NT2/D1 (cell line): ENCODE measurements at regions not wholly inside any gene's neighbourhood (a gene's known extent, or its start where the extent isn't known, plus 50 kb on each side); places are given as distances from the start of the nearest gene placed in this dataset.
"Not testable (repeated sequence)": the region's sequence is repeated elsewhere in the genome, so short reads cannot be mapped to it uniquely, and the experiment has no call there.

Source experiments
- DNase-seq: peaks from one replicate; pipeline ENCODE4 v3.0.0-alpha.2; 2011; ENCODE audit warnings: low read depth, low spot score
- H3K27me3 ChIP-seq: 2 replicates; pipeline ENCODE4 v1.6.0; 2011; ENCODE audit warnings: mild to moderate bottlenecking; ENCODE audit not compliant: insufficient read length, insufficient read depth
- H3K36me3 ChIP-seq: 2 replicates; pipeline ENCODE4 v1.6.1; 2011; ENCODE audit warnings: mild to moderate bottlenecking, low read length, mixed read lengths; ENCODE audit not compliant: insufficient read depth, insufficient read length
- H3K4me1 ChIP-seq: 2 replicates; pipeline ENCODE4 v1.5.1; 2011; ENCODE audit not compliant: insufficient read depth, insufficient read length
- H3K4me3 ChIP-seq: 2 replicates; pipeline ENCODE4 v1.5.1; 2011; ENCODE audit warnings: low read depth; ENCODE audit not compliant: insufficient read length
- H3K9ac ChIP-seq: 2 replicates; pipeline ENCODE4 v1.6.0; 2011; ENCODE audit warnings: low read depth; ENCODE audit not compliant: insufficient read length
- H3K9me3 ChIP-seq: 2 replicates; pipeline ENCODE4 v1.5.1; 2011; ENCODE audit warnings: mild to moderate bottlenecking, low read length; ENCODE audit not compliant: insufficient read depth
- SUZ12 ChIP-seq: IDR thresholded peaks from 2 replicates; pipeline ENCODE4 v1.6.1; 2011; ENCODE audit not compliant: insufficient read length, insufficient read depth; ENCODE audit errors: extremely low read depth
- YY1 ChIP-seq: IDR thresholded peaks from 2 replicates; pipeline ENCODE4 v1.6.1; 2011; ENCODE audit not compliant: insufficient read length, insufficient read depth
- ZNF274 ChIP-seq: IDR thresholded peaks from 2 replicates; pipeline ENCODE4 v1.6.1; 2011; ENCODE audit warnings: mild to moderate bottlenecking, low read depth, low read length

- no peaks in the 10 kb centered on the region for H3K4me1 ChIP-seq
- H3K4me3 ChIP-seq = no peak overlapping the region
- TF ChIP-seq YY1 (no peak), SUZ12 (no peak), ZNF274 (no peak)
- H3K9me3 ChIP-seq = no peaks in the 10 kb centered on the region
- no peak overlapping the region for H3K9ac ChIP-seq
- H3K27me3 ChIP-seq = no peaks in the 10 kb centered on the region
- H3K36me3 ChIP-seq = no peaks in the 10 kb centered on the region
- no peak for DNase-seq
These were observed 82.3 kb downstream of the MAGEE1 start for GRCh38 chrX:76509775-76510174.

GRCh38 chrX:76517544-76517943 lies 90.0 kb downstream of the MAGEE1 start:
- DNase-seq = no peak
- Histone ChIP-seq H3K27me3 (no peaks in the 10 kb centered on the region), H3K4me1 (no peaks in the 10 kb centered on the region), H3K9me3 (no peaks in the 10 kb centered on the region), H3K36me3 (no peaks in the 10 kb centered on the region), H3K4me3 (no peak overlapping the region), H3K9ac (no peak overlapping the region)
- TF ChIP-seq YY1 (no peak), ZNF274 (no peak), SUZ12 (no peak)

GRCh38 chrX:76520273-76521054 lies 93.0 kb downstream of the MAGEE1 start:
- no peak for DNase-seq
- no peak for TF ChIP-seq YY1
- no peaks in the 10 kb centered on the region for H3K27me3 ChIP-seq
- no peaks in the 10 kb centered on the region for H3K4me1 ChIP-seq
- no peak overlapping the region for H3K4me3 ChIP-seq
- no peak overlapping the region for H3K9ac ChIP-seq
- no peaks in the 10 kb centered on the region for H3K9me3 ChIP-seq
- H3K36me3 ChIP-seq = no peaks in the 10 kb centered on the region

- H3K4me1 ChIP-seq, DNase-seq, H3K36me3 ChIP-seq, H3K27me3 ChIP-seq, H3K9ac ChIP-seq, H3K9me3 ChIP-seq, H3K4me3 ChIP-seq: not testable (repeated sequence)
These were observed 108.2 kb downstream of the MAGEE1 start for GRCh38 chrX:76535675-76536074.

GRCh38 chrX:76538860-76539259 lies 111.3 kb downstream of the MAGEE1 start:
- H3K9ac ChIP-seq = no peak overlapping the region
- DNase-seq = no peak

GRCh38 chrX:76543381-76543780 lies 115.9 kb downstream of the MAGEE1 start:
- not testable (repeated sequence) for H3K9ac ChIP-seq, H3K36me3 ChIP-seq, H3K4me3 ChIP-seq, H3K9me3 ChIP-seq, H3K27me3 ChIP-seq, H3K4me1 ChIP-seq, DNase-seq

More at GRCh38 chrX:76538860-76539259, 111.3 kb downstream of the MAGEE1 start:
- no peaks in the 10 kb centered on the region for H3K36me3 ChIP-seq
- no peaks in the 10 kb centered on the region for H3K27me3 ChIP-seq
- no peaks in the 10 kb centered on the region for H3K4me1 ChIP-seq
- no peak overlapping the region for H3K4me3 ChIP-seq
- no peaks in the 10 kb centered on the region for H3K9me3 ChIP-seq
- TF ChIP-seq YY1 = no peak
- no peak for TF ChIP-seq SUZ12
- TF ChIP-seq ZNF274 = no peak

- DNase-seq = no peak
- H3K4me1 ChIP-seq = no peaks in the 10 kb centered on the region
- no peaks in the 10 kb centered on the region for H3K36me3 ChIP-seq
- peaks cover 12% of the 10 kb centered on the region for H3K9me3 ChIP-seq
- no peak for TF ChIP-seq SUZ12
- no peak for TF ChIP-seq ZNF274
- TF ChIP-seq YY1 = no peak
- no peak overlapping the region for H3K9ac ChIP-seq
- H3K4me3 ChIP-seq = no peak overlapping the region
- no peaks in the 10 kb centered on the region for H3K27me3 ChIP-seq
These were observed 122.5 kb downstream of the MAGEE1 start for GRCh38 chrX:76550016-76550415.

- no peaks in the 10 kb centered on the region for H3K4me1 ChIP-seq
- H3K9ac ChIP-seq = no peak overlapping the region
- no peaks in the 10 kb centered on the region for H3K36me3 ChIP-seq
- H3K27me3 ChIP-seq = no peaks in the 10 kb centered on the region
- peaks cover 30% of the 10 kb centered on the region for H3K9me3 ChIP-seq
- TF ChIP-seq ZNF274 = no peak
- no peak for TF ChIP-seq YY1
- no peak for TF ChIP-seq SUZ12
- H3K4me3 ChIP-seq = no peak overlapping the region
- no peak for DNase-seq
These were observed 127.8 kb downstream of the MAGEE1 start for GRCh38 chrX:76555269-76555668.
